CD4-positive, alpha-beta T cell treated with Interleukin-4 for 1 hour (primary cell): ENCODE measurements at regions not wholly inside any gene's neighbourhood (a gene's known extent, or its start where the extent isn't known, plus 50 kb on each side); places are given as distances from the start of the nearest gene placed in this dataset.
A peak's percentile ranks its signal among the peaks of the same experiment; 100 is the strongest.

Experiments used
- DNase-seq, 2 donors: peaks; one replicate each; pipeline ENCODE4 v3.0.0-alpha.2; 2020 to 2022

DNA sequence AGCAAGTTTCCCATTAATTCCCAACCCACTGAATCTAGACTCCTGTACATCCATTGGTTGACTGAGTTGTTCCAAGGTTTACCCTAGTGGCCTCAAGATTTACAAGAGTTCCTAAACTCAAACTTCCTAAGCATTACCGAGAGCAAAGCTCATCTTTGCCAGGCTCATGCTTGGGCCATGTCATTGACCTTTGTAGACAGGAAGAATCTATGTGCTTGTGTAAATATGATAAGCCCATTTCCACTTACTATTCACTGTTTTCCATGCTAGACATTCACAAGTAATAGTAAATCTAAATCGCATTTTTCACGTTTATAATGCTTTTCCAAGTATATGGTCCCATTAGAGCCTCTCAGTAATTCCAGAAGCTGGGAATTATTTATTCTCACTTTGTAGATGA, 534.5 kb upstream of the CLINT1 start:
- no peak for DNase-seq

DNA sequence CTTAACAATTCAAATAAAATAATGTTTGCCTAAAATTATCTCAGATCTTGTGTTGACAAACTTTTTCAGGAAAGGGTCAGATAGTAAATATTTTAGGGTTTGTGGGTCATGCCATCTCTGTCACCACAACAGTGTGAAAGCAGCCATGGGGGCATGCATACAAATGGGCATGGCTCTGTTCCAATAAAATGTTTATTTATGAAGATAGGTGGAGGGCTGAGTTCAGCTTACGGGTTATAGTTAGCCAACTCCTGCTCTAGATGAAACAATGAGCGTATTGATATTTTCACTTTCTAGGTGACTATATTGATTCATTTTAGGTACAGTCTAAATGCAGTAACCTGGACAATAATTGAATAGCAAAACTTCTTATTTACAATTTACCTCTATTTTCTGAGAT, 533.8 kb upstream of the CLINT1 start:
- no peak for DNase-seq

DNA sequence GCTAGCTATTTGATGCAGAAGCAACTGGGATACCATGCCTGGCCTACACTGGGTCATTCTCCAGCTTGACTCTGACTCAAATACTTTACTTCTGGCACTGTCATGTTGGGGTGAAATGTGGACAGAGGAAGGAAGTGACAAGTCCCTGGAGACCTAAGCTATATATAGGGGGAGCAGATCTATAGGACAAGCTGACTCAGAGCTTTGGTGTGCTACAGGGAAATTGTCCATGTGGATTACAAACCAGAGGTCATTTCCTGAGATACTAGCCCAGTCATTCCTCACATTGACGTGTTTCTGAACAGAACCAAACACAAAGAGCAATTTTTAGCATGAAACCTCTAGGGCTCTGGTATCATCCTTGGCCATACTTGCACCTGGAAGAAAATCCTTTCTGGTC, 531.6 kb upstream of the CLINT1 start:
- peak in 1 of 2 donors; percentile 14 for DNase-seq

DNA sequence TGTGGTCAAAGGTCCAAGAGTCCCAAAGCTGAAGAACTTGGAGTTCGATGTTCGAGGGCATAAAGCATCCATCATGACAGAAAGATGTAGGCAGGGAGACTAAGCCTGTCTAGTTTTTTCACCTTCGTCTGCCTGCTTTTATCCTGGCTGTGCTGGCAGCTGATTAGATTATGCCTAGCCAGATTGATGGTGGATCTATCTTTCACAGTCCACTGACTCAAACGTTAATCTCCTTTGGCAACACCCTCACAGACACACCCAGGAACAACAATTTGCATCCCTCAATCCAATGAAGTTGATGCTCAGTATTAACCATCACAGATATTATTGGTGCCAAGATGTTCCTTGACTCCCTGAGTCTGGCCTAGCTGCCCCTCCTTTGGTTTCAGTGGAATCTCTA, 530.8 kb upstream of the CLINT1 start:
- DNase-seq = no peak

DNA sequence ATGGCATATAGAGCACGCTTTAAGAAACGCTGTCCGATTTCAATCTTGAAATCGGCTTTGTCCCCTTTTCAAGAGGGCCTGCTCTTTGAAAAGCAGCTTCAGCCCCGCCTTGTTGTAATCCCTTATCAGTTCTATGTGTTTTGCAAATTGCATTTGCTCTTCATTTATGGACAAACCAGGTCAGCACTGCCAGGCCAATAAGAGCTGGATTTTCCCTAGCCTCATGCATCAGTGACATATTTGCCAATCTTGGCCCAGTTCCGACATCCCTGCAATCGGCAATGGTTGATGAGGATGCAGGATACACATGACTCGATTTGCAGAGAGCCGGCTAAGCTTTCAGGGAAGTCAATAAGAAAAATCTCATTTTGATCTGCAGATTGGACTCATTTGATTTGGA, 529.1 kb upstream of the CLINT1 start:
- no peak for DNase-seq

DNA sequence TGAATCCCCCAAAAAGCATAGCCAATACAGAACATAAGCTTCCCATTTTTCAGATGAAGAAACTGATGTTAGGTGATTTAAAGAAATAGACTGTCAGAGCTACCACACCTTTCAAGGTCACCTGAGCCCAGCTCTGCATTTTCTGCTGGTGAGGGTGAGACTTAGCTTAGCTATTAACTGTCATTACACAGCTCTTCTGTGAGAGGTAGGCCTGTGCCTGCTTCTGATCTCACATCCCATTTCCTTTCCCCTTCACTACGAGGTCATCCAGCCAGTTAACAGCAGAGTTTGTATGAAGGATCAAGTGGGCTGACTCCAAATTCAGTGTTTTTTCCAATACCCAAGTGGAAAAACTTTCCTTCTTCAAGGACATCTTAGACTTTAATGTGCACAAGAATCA, 528.6 kb upstream of the CLINT1 start:
- DNase-seq = no peak

DNA sequence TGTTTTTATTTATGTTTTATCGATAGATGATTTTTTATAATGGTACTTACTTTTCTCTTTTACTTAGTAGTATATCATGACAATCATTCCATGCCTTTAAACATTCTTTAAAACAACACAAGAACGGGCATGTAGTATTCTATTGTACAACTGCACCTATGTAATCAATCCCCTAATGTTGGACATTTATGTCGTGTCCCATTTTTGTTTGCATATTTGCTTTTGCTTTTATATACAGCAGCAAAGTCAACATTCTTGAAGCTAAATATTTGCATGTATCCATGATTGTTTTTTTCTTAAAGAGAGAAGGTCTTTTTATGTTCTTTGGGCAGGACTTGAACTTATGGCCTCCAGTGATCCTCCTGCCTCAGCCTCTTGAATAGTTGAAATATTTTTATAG, 527.0 kb upstream of the CLINT1 start:
- DNase-seq = no peak

DNA sequence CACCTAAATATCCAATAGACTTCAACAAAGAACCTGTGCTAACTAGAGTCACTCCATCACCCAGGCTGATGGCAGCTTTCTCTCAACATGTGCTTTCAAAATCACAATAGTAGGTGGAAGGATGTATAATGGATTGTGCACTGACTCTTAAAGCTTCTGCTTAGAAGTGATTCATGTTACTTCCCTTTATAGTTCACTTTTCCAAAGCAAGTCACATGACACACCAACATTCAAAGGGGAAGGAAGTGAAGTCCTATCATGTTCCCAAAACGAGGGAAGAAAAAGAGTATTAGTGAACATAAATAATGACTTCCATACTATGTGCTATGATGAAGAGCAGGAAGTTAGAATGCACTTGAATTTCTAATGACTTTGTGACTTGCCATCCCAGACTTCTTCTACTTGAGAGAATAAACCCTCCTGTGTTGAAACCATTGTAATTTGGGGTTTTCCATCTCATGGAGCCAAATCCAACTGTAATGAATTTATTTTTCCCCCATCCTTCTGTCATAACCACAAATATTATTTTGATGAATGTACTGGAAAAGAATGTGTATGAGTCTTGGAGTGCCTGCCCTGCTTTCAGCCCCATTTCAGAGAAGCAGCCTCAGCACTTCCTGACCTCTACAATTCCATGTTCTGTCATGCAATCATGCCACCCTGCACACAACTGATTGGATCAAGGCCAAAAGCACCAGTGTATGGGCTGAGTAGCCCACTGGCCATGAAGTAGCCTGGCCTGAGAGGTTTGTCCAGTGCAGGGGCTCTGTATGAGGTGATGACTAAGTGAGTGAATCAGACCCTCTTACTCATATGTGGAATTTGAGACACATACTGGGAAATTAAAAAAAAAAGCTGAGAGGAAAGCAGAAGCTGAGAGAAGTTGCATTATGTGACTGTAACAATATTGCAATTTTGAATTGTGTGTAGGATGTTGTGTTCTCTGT, 525.9 kb upstream of the CLINT1 start:
- DNase-seq = no peak

DNA sequence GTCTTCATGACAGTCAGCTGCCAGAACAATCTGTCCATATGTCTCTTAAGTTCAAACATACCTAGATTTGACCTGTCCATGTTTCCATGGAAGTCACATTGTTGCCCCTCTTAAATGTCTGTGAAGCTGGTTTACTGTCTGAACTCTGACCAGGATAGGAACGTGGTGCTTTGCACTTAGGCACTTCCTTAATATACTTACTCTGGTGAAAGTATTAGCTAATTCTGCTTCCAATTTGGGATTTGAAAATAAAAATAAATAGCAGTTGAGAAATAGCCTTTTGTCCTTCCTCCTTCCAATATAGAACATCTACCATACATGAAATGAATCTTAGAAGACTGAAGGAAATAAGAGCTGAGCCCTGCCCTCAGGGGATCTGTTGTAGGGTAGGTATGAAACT, 524.5 kb upstream of the CLINT1 start:
- no peak for DNase-seq

DNA sequence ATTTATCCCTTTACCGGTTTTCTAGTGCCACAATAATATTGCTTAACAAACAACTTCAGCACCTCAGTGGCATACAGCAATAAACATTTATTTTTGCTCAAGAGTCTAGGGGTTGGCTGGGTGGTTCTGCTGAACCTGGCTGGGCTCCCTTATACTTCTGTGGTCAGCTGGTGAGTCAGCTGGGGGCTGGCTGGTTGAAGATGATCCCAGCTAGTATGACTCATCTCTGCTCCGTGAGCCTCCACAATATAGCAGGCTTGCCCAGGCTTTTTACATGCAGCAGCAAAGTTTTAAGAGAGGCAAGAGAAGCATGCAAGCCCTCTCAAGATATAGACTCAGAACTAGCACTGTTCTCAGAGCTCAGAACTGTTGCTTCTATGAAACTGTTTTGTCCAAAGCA, 523.5 kb upstream of the CLINT1 start:
- DNase-seq = peak; percentile 5 to 71

DNA sequence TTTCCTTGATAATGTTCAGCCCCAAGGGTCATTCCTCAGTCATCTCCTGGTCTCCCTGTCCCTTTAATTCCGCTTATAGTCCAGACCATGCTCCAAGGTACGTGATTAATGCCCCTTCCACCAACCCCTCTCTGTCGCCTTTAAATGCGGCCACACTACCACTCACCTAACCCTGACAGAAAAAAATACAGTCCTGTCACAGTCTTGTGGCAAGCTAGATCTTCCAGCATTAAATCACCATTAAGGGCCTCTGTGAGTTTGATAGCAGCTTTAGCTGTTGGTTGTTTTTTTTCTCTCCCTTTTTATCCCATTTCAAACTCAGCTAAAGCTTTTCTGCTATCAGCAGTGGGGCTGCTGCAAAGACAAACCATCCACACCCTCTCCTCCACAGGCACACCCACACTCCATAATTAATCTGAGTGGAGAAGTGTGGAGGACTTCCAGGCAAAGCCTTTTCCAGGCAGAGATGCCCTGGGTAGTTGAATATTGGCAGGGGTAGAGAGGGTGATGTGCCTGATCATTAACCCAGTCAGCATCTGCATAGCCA, 522.7 kb upstream of the CLINT1 start:
- no peak for DNase-seq

DNA sequence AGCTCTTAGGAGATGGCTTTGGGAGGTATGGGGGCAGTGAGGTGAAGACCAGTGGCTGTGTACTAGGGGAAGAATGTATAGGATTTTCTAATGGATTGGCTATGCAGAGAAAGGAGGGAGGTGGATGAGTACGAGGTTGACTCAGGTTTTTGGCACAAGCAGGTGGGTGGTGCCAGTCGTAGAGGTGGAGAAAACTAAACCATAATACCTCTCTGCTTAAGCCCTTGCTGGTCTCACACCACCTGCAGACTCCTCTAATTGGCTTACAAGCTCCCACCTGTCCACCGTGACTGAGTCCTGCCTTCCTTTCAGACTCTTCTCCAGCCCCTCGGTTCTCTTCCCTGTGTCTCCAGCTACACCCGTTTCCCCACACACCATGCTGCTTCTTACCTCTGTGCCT, 521.7 kb upstream of the CLINT1 start:
- DNase-seq = no peak

DNA sequence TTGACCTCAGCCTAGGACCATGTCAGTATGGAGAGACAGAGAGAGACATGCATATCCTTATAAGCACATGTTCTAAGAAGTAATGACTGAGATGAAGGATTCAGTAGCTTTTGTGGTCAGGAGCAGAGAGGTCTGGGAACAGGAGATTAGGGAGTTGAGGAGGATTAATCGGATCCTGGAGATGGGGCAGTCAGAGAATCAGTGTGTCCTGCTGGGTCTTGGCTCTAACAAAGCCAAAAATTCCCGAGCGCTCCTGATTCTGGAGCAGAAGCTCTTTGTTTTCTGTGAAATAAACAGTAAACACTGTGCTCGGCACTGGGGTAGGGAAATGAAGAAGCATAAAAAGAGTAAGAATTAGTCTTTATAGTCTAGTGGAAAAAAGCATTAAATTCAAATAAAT, 520.0 kb upstream of the CLINT1 start:
- no peak for DNase-seq

DNA sequence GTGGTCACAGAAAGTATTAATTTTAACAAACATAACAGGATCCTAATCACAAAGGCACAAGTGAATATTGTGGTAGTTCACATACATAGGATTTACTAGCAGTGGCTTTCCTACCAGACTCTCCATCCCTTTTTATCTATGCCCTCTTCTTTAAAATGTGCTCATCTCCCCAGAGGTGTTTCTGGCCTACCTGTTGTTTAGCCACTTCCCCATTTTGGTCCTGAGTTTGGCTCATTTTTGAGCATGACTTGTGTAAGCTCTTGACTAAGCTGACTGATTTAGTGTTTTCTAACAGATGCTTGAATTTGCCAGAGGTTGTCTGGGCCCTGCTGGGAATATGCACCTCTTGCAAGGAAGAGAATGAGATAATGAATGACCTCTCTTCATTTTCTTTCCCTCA, 517.7 kb upstream of the CLINT1 start:
- no peak for DNase-seq

DNA sequence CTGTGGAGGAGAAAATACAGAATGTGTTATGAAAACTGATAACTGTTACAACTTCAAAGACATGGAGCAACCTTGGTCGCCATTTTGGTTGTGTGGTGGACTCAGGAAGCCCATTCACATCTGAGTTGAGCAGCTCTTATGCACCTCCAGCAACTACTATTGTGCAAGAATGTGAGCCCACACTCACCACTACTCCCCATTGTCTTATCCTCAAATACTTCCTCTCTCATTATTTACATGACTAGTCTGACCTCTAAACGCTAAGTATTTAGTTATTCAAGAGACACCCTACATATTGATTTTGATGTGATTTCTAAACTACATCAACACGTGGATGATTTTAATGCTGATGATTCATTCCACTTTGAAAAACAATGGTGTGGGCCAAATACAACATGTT, 516.6 kb upstream of the CLINT1 start:
- DNase-seq = no peak

DNA sequence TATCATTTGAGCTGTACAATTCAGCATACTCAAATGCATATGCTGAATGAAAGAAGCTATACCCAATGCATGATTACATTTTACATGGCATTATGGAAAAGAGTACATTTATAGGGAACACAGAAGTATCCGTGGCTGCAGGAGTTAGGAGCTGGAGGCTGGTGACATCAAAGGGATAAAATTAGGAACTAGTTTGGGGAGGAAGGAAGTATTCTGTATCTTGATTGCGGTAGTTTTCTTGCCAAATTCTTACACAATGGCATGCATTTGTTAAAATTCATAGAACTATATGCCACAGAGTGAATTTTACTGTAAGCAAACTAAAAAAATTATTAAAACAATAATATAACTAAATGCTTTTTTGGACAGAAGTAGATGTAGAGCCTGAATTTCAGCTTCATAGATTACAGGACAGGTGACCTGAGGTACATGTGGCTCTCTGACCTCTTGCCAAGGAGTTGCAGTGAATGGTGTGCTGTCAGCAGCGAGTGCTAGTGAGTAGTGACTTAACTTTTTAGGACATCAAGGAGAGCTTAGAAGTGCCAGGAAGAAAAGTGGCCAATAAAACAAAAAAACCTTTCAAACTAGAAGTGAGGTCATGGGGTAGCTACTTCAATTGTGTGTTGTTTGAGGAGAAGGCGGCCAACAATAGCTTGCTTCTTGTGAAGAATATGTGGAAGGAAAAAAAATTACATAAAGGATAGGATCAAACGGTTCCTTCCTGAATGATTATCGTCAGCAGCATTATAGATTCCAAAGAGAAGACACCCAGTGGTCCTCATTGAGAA, 514.9 kb upstream of the CLINT1 start:
- no peak for DNase-seq

DNA sequence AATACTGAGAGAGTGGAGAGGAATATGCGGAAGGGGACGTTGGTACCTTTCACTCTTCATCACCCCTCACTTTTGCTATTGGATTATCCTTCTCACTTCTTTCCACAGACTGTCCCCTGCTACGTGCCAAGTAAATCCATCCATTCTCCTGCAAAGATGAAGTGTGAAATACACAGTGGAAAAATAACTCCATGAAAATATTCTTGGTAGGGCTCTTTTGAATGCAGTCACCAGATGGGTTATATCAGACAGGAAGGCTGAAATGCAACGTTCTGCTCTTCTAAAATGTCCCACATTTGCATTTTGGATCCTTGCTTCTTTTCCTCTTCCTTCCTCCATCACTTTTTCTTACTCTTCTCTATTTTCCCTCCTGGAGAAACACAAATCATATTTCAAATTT, 510.3 kb upstream of the CLINT1 start:
- DNase-seq = no peak

DNA sequence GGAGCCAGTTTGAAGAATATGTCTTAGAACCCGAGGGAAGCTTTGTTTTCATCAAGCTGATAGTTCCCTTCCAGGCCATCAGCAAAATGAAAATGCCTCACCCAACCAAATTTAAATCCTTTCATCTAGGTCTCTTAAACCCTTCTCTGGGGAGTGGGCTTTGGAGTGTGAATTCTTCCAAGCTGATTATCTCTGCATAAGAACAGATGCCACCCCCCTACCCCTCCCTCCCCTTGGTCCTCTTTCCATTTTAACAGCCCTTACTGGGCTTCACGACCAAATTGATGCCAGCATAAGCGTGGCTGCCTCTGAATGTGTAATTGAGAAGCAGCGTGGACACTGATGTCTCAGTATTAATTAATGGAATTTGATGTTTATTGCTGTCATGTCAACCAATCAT, 509.7 kb upstream of the CLINT1 start:
- DNase-seq = no peak

DNA sequence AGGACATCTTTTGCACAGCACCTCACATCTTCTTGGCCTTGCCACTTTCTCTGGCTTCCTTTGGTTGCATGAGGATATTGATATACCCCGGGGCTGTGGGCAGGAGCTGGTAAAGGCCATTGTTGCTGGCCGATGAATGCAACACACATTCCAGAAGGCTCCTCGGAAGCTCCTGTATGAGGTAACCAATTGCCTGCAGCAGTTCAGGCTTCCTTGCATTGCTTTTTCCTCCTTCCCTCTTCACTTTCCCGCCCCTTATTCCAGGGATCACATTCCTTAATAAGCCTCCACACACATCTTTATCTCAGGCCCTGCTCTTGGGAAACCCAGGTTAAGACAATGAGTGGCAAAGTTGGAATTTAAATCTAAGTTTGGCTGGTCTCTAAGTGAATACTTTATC, 505.4 kb upstream of the CLINT1 start:
- DNase-seq = no peak

DNA sequence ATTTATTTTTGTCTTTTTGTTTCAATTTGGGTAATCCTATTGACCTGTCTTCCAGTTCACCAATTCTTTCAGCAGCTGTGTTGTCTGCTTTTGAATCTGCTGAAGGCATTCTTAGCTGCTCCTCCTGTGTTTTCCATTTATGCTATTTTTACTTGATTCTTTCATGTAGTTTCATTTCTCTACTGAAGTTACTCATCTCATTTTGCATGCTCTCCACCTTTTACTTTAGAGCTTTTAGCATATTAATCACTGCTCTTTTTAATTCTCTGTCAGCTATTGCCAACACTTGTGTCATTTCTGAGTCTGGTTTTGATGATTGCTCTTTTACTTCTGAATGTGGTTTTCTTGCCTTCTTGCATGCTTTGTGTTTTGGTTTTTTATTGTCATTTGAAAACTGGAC, 496.0 kb upstream of the CLINT1 start:
- DNase-seq = no peak

DNA sequence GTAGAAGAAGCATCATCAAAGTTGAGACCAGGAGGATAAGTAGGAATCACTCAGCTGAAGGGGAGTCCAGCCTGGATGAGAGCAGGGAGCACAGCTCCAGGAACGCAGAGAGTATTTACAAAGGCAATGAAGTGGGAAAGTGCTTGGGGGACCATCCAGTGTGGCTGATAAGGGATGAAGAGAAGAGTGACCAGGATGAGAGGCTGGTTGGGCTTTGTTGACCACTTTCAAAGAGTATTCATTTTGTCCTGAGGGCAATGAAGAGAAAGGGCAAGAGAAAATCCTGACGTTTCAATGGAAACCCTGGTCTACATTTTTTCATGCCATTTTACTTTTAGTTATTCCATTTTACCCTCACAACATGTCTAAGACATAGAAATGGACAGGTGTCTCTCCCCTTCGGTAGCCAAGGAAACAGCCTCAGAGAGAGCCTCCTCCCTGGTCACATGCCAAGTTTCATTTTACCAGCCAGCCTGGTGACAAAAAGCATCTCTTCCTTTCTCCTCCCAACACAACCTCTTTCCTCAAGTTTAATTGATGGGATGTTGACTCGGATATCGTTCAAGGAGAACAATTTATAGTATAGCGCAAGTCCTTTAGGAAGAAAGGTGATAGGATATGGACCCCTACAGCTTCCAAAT, 492.7 kb upstream of the CLINT1 start:
- DNase-seq = no peak

DNA sequence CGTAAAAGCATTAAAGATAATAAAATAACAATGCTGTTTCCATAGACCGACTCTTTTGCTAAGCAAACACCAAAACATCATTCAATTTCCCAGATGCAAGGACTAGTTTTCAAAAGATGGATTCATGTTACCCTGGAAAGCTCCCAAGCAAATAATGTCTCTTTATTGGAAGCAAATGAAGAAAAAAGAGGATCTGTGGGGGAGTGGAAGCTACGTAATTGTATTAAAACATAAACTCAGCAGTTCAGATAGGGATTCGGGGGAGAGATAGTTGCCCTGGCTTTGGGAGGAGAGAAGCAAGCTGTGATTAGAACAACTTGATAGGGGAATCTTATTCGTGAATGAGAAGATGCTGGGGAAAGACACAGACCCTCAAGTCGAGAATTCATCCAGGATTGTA, 491.0 kb upstream of the CLINT1 start:
- DNase-seq = no peak

DNA sequence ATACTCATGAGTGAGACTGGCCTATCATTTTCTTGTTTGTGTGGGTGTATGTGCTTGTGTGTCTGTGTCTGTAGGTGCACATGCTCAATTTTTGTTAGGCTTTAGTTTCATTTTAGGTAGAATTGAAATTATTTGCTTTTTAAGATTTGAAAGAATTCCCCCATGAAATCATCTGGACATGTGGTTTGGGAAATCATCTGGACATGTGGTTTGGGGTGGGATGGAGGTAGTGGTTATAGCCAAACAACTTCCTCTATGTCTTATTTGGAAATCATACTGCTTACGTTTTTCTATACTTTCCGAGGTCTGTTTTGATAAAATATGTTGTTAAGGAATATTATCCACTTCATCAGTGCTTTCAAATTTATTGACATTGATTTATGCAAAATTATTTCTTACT, 485.4 kb upstream of the CLINT1 start:
- DNase-seq = no peak

DNA sequence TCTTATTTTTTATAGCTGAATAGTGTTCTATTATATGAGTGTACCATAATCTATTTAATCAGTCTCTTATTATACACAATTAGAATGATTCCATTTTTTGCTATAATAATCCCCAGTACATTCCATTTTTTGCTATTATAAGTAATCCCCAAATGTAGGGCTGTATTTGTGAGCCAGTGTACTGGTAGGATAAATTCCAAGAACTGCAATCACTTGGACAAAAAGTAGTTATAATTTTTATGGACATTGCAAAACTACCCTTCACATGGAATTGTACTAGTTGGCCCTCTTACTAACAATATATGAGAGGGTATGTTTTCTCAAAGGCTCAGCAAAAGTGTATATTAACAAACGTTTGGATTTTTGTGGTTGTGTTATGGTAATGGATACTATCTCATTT, 481.7 kb upstream of the CLINT1 start:
- no peak for DNase-seq
